Left lung (tissue), 4 donors: ENCODE measurements at regions not wholly inside any gene's neighbourhood (a gene's known extent, or its start where the extent isn't known, plus 50 kb on each side); places are given as distances from the start of the nearest gene placed in this dataset.
"Not testable (repeated sequence)": the region's sequence is repeated elsewhere in the genome, so short reads cannot be mapped to it uniquely, and the experiment has no call there.

ENCODE experiments used
- ATAC-seq: fragments of 200-7000 bp; cut with Tn5 transposase; one replicate; pipeline ENCODE4 v1.9.1; 2020; ENCODE audit warnings: moderate library complexity
- DNase-seq, 4 donors: peaks; one replicate each; pipeline ENCODE4 v3.0.0-alpha.2; 2013 to 2020
- H3K27ac ChIP-seq, 2 donors: fragments of 200-600 bp; sonication (generic) in 1 of 2; one replicate each; pipeline versions ENCODE4 v1.5.0 to v1.8.0; 2020 to 2021
- H3K27me3 ChIP-seq, 2 donors: fragments of 200-600 bp; sonication (generic) in 1 of 2; one replicate each; pipeline versions ENCODE4 v1.5.0 to v1.8.0; 2020 to 2021
- H3K36me3 ChIP-seq, 2 donors: fragments of 200-600 bp; sonication (generic) in 1 of 2; one replicate each; pipeline versions ENCODE4 v1.5.0 to v1.8.0; 2020 to 2021
- H3K4me1 ChIP-seq, 2 donors: fragments of 200-600 bp; one replicate each; pipeline ENCODE4 v1.8.0; 2021
- H3K4me3 ChIP-seq, 2 donors: fragments of 200-600 bp; sonication (generic) in 1 of 2; one replicate each; pipeline versions ENCODE4 v1.5.0 to v1.8.0; 2020 to 2021; ENCODE audit warnings: mild to moderate bottlenecking in 1 of 2
- H3K9me3 ChIP-seq, 2 donors: fragments of 200-600 bp; sonication (generic) in 1 of 2; one replicate each; pipeline versions ENCODE4 v1.5.0 to v1.8.0; 2020 to 2021
- CTCF ChIP-seq, 2 donors: fragments of 200-600 bp; sonication (generic) in 1 of 2; IDR thresholded peaks; one replicate each; pipeline versions ENCODE4 v1.5.0 to v1.8.0; 2021; ENCODE audit warnings: antibody characterized with exemption in 2 of 2
- intact Hi-C, 2 donors: fragments of 100-400 bp; cut with DNase I; formaldehyde crosslinking; loops; one replicate each; pipeline versions ENCODE4 v1.11.2 to v1.14.2; 2022
- donor health status: DM: no; HTN: yes; CAD: no.
- donor health status: DM: no; HTN: no; CAD: no.

GRCh38 chr12:82300611-82301010 lies 57.6 kb downstream of the CCDC59 start:
- DNase-seq (peak in 1 of 4 donors; percentile 4), ATAC-seq (no peak)
- H3K4me3 ChIP-seq, result no peak overlapping the region
- H3K9me3 ChIP-seq, result no peaks in the 10 kb centered on the region
- H3K36me3 ChIP-seq, result no peaks in the 10 kb centered on the region
- intact Hi-C loops, result no loop called here
- H3K27ac ChIP-seq, result no peak overlapping the region
- H3K27me3 ChIP-seq, result no peaks in the 10 kb centered on the region
- TF ChIP-seq CTCF (IDR thresholded peaks at IDR 0.05), result no peak
- no peaks in the 10 kb centered on the region for H3K4me1 ChIP-seq

- H3K27me3 ChIP-seq, result no peaks in the 10 kb centered on the region
- H3K27ac ChIP-seq, result no peak overlapping the region
- no peaks in the 10 kb centered on the region for H3K36me3 ChIP-seq
- no peak for TF ChIP-seq CTCF (IDR thresholded peaks at IDR 0.05)
- peak in 1 of 4 donors; percentile 11 for DNase-seq
- intact Hi-C loops, result no loop called here
- ATAC-seq, result no peak
- no peaks in the 10 kb centered on the region for H3K4me1 ChIP-seq
- H3K4me3 ChIP-seq, result no peak overlapping the region
- H3K9me3 ChIP-seq, result no peaks in the 10 kb centered on the region
Measured at GRCh38 chr12:82299319-82300025, 58.7 kb downstream of the CCDC59 start.

GRCh38 chr12:82290415-82290814 lies 67.8 kb downstream of the CCDC59 start:
- H3K27me3 ChIP-seq, result no peaks in the 10 kb centered on the region
- DNase-seq (no peak), ATAC-seq (no peak)
- H3K36me3 ChIP-seq, result no peaks in the 10 kb centered on the region
- intact Hi-C loops, result no loop called here
- H3K4me3 ChIP-seq, result no peak overlapping the region
- H3K27ac ChIP-seq, result no peak overlapping the region
- no peaks in the 10 kb centered on the region for H3K9me3 ChIP-seq
- TF ChIP-seq CTCF (IDR thresholded peaks at IDR 0.05), result no peak
- H3K4me1 ChIP-seq, result no peaks in the 10 kb centered on the region

- intact Hi-C loops, DNase-seq, H3K4me1 ChIP-seq, H3K36me3 ChIP-seq, H3K4me3 ChIP-seq, H3K27ac ChIP-seq, ATAC-seq, H3K27me3 ChIP-seq: not testable (repeated sequence)
- peaks cover 0 to 19% of the 10 kb centered on the region in 2 donors for H3K9me3 ChIP-seq
Measured at GRCh38 chr12:82281335-82281734, 76.9 kb downstream of the CCDC59 start.

- Histone ChIP-seq H3K9me3 (peaks cover 0 to 19% of the 10 kb centered on the region in 2 donors), H3K36me3 (no peaks in the 10 kb centered on the region), H3K4me3 (no peak overlapping the region), H3K4me1 (no peaks in the 10 kb centered on the region), H3K27ac (no peak overlapping the region), H3K27me3 (no peaks in the 10 kb centered on the region)
- no peak for TF ChIP-seq CTCF (IDR thresholded peaks at IDR 0.05)
- no peak for DNase-seq
- intact Hi-C loops, result no loop called here
- ATAC-seq, result no peak
Measured at GRCh38 chr12:82279536-82280058, 78.6 kb downstream of the CCDC59 start.

- intact Hi-C loops, result no loop called here
- H3K36me3 ChIP-seq, result no peaks in the 10 kb centered on the region
- DNase-seq, result no peak
- H3K4me3 ChIP-seq, result no peak overlapping the region
- no peaks in the 10 kb centered on the region for H3K4me1 ChIP-seq
- no peaks in the 10 kb centered on the region for H3K27me3 ChIP-seq
- TF ChIP-seq CTCF (IDR thresholded peaks at IDR 0.05), result no peak
- H3K27ac ChIP-seq, result no peak overlapping the region
- no peak for ATAC-seq
- peaks cover 0 to 13% of the 10 kb centered on the region in 2 donors for H3K9me3 ChIP-seq
Measured at GRCh38 chr12:82277582-82277981, 80.6 kb downstream of the CCDC59 start.
